ENCODE measurements at regions not wholly inside any gene's neighbourhood (a gene's known extent, or its start where the extent isn't known, plus 50 kb on each side); places are given as distances from the start of the nearest gene placed in this dataset.
"Not testable (repeated sequence)": the region's sequence is repeated elsewhere in the genome, so short reads cannot be mapped to it uniquely, and the experiment has no call there.

GRCh38 chr22:22960307-22960706 is 72.7 kb downstream of the IGLL5 start:
- in situ Hi-C loops (cut with MboI; ENCODE audit: low sequenced_read_pairs, unreplicated experiment): loop anchor here (5.0 to 10.0 kb wide), 2 partner anchors 162 to 314 kb away; no protein-coding TSS in a partner anchor
- no peak for TF ChIP-seq CTCF (IDR thresholded peaks at IDR 0.05; ENCODE audit: borderline replicate concordance, control extremely low read depth, extremely low read depth, insufficient read depth, missing control alignments)
- no peak for DNase-seq (ENCODE audit: low spot score)

- in situ Hi-C loops (cut with MboI; ENCODE audit: low sequenced_read_pairs, unreplicated experiment): loop anchor here (5.0 to 10.0 kb wide), 2 partner anchors 161 to 313 kb away; no protein-coding TSS in a partner anchor
- TF ChIP-seq CTCF (IDR thresholded peaks at IDR 0.05; ENCODE audit: borderline replicate concordance, control extremely low read depth, extremely low read depth, insufficient read depth, missing control alignments): no peak
- DNase-seq (ENCODE audit: low spot score): no peak
These were observed 74.0 kb downstream of the IGLL5 start for GRCh38 chr22:22961574-22961973.

- DNase-seq (ENCODE audit: low spot score): no peak
- TF ChIP-seq CTCF (IDR thresholded peaks at IDR 0.05; ENCODE audit: borderline replicate concordance, control extremely low read depth, extremely low read depth, insufficient read depth, missing control alignments): no peak
- in situ Hi-C loops (cut with MboI; ENCODE audit: low sequenced_read_pairs, unreplicated experiment): loop anchor here (10.0 kb wide), 1 partner anchor 306 kb away; no protein-coding TSS in a partner anchor
These were observed 80.8 kb downstream of the IGLL5 start for GRCh38 chr22:22968366-22968765.

GRCh38 chr22:22972605-22973004 is 85.0 kb downstream of the IGLL5 start:
- in situ Hi-C loops (cut with MboI; ENCODE audit: low sequenced_read_pairs, unreplicated experiment); DNase-seq (ENCODE audit: low spot score): not testable (repeated sequence)

- TF ChIP-seq CTCF (IDR thresholded peaks at IDR 0.05; ENCODE audit: borderline replicate concordance, control extremely low read depth, extremely low read depth, insufficient read depth, missing control alignments): no peak
- DNase-seq (ENCODE audit: low spot score): no peak
- in situ Hi-C loops (cut with MboI; ENCODE audit: low sequenced_read_pairs, unreplicated experiment): no loop called here
These were observed 85.7 kb downstream of the IGLL5 start for GRCh38 chr22:22973336-22973735.

GRCh38 chr22:22974156-22974555 is 86.5 kb downstream of the IGLL5 start:
- DNase-seq (ENCODE audit: low spot score): no peak
- no peak for TF ChIP-seq CTCF (IDR thresholded peaks at IDR 0.05; ENCODE audit: borderline replicate concordance, control extremely low read depth, extremely low read depth, insufficient read depth, missing control alignments)
- in situ Hi-C loops (cut with MboI; ENCODE audit: low sequenced_read_pairs, unreplicated experiment): no loop called here

- no peak for DNase-seq (ENCODE audit: low spot score)
- in situ Hi-C loops (cut with MboI; ENCODE audit: low sequenced_read_pairs, unreplicated experiment): no loop called here
- TF ChIP-seq CTCF (IDR thresholded peaks at IDR 0.05; ENCODE audit: borderline replicate concordance, control extremely low read depth, extremely low read depth, insufficient read depth, missing control alignments): no peak
These were observed 87.4 kb downstream of the IGLL5 start for GRCh38 chr22:22974795-22975580.

Measured in GM13976 (cell line).